IMR-90 (cell line): ENCODE measurements at regions not wholly inside any gene's neighbourhood (a gene's known extent, or its start where the extent isn't known, plus 50 kb on each side); places are given as distances from the start of the nearest gene placed in this dataset.

Experiments
- ATAC-seq: fragments of 200-7000 bp; cut with Tn5 transposase; 2 replicates; pipeline ENCODE4 v1.9.1; 2020; ENCODE audit warnings: low read depth, mild to moderate bottlenecking, moderate library complexity
- BruUV-seq: library from RNA; stranded (reverse); fragments of 400-500 nt; replicated peaks from 2 replicates; lab custom pipeline; 2021; lab: Mats Ljungman, UMichigan
- CTCF ChIA-PET: fragments of 300-600 bp; formaldehyde crosslinking; extraction: SDS; loops from one replicate; lab custom pipeline; 2021; ENCODE audit warnings: antibody characterized with exemption; lab: Yijun Ruan, JAX
- POLR2A ChIA-PET: fragments of 300-600 bp; sonication (Branson Sonifier 250); formaldehyde crosslinking; loops from one replicate; lab custom pipeline; 2022; ENCODE audit warnings: antibody characterized with exemption; ENCODE audit not compliant: unreplicated experiment; lab: Charles Lee
- DNase-seq: peaks from one replicate; pipeline ENCODE4 v3.0.0; 2013
- H2AFZ ChIP-seq: replicated peaks from 2 replicates; pipeline ENCODE3; 2013; ENCODE audit warnings: low read length, mild to moderate bottlenecking; ENCODE audit not compliant: poor library complexity
- H2AK5ac ChIP-seq: 2 replicates; pipeline ENCODE4 v1.6.1; 2013; ENCODE audit warnings: low read depth, low read length, inconsistent platforms
- H2AK9ac ChIP-seq: replicated peaks from 2 replicates; pipeline ENCODE3; 2013; ENCODE audit warnings: mild to moderate bottlenecking, low read depth, low read length, moderate library complexity; ENCODE audit not compliant: poor library complexity
- H2BK120ac ChIP-seq: 2 replicates; pipeline ENCODE4 v1.6.1; 2013; ENCODE audit warnings: low read depth, low read length, inconsistent platforms
- H2BK15ac ChIP-seq: 3 replicates; pipeline ENCODE4 v1.6.1; 2013; ENCODE audit warnings: low read depth, low read length, inconsistent platforms
- H2BK20ac ChIP-seq: 2 replicates; pipeline ENCODE4 v1.6.1; 2013; ENCODE audit warnings: low read depth, mild to moderate bottlenecking, inconsistent platforms, low read length, moderate library complexity
- H2BK5ac ChIP-seq: 2 replicates; pipeline ENCODE4 v1.6.1; 2013; ENCODE audit warnings: mild to moderate bottlenecking, low read depth, low read length, inconsistent platforms; ENCODE audit not compliant: poor library complexity, severe bottlenecking
- H3K14ac ChIP-seq: replicated peaks from 2 replicates; pipeline ENCODE4 v1.6.1; 2013; ENCODE audit warnings: low read depth, low read length, inconsistent platforms
- H3K18ac ChIP-seq: 2 replicates; pipeline ENCODE4 v1.6.1; 2013; ENCODE audit warnings: low read depth, low read length, control low read depth
- H3K23ac ChIP-seq: 2 replicates; pipeline ENCODE4 v1.6.1; 2013; ENCODE audit warnings: low read depth, low read length, inconsistent platforms
- H3K27ac ChIP-seq: 2 replicates; pipeline ENCODE4 v1.5.1; 2013; ENCODE audit warnings: mild to moderate bottlenecking, control low read depth, low read length; ENCODE audit not compliant: insufficient read depth
- H3K27me3 ChIP-seq: 2 replicates; pipeline ENCODE4 v1.6.1; 2013; ENCODE audit warnings: low read length; ENCODE audit not compliant: control insufficient read depth, insufficient read depth
- H3K36me3 ChIP-seq: 2 replicates; pipeline ENCODE4 v1.6.1; 2013; ENCODE audit warnings: low read length, mixed read lengths; ENCODE audit not compliant: control insufficient read depth, insufficient read depth
- H3K4ac ChIP-seq: 2 replicates; pipeline ENCODE4 v1.6.1; 2013; ENCODE audit warnings: low read depth, low read length, inconsistent platforms
- H3K4me1 ChIP-seq: 2 replicates; pipeline ENCODE4 v1.6.1; 2013; ENCODE audit warnings: low read length, mixed read lengths; ENCODE audit not compliant: control insufficient read depth, insufficient read depth
- H3K4me2 ChIP-seq: 2 replicates; pipeline ENCODE4 v1.6.1; 2013; ENCODE audit warnings: low read depth, mild to moderate bottlenecking, control low read depth, low read length, moderate library complexity
- H3K4me3 ChIP-seq: 2 replicates; pipeline ENCODE4 v1.5.1; 2013; ENCODE audit warnings: low read depth, mild to moderate bottlenecking, control low read depth, low read length, moderate library complexity; ENCODE audit not compliant: insufficient read depth
- H3K56ac ChIP-seq: 2 replicates; pipeline ENCODE4 v1.6.1; 2013; ENCODE audit warnings: low read length, inconsistent platforms; ENCODE audit not compliant: insufficient read depth; ENCODE audit errors: extremely low read depth
- H3K79me1 ChIP-seq, 2 experiments: 2 replicates each; pipeline ENCODE4 v1.6.1; 2013; ENCODE audit warnings: low read length in 2 of 2, inconsistent platforms in 1 of 2, low read depth in 1 of 2
- H3K9ac ChIP-seq: 2 replicates; pipeline ENCODE4 v1.6.1; 2013; ENCODE audit warnings: low read depth, low read length, control low read depth
- H3K9me1 ChIP-seq: 2 replicates; pipeline ENCODE4 v1.6.1; 2013; ENCODE audit warnings: low read length, inconsistent platforms; ENCODE audit not compliant: insufficient read depth
- H3K9me3 ChIP-seq: 2 replicates; pipeline ENCODE4 v1.6.1; 2013; ENCODE audit warnings: low read length; ENCODE audit not compliant: control insufficient read depth, insufficient read depth
- H4K20me1 ChIP-seq: 2 replicates; pipeline ENCODE4 v1.6.1; 2013; ENCODE audit warnings: low read length, inconsistent platforms; ENCODE audit not compliant: insufficient read depth
- H4K5ac ChIP-seq: 2 replicates; pipeline ENCODE4 v1.6.1; 2013; ENCODE audit warnings: mild to moderate bottlenecking, low read depth, low read length, control low read depth
- H4K8ac ChIP-seq, 2 experiments: 2 replicates each; pipeline ENCODE4 v1.6.1; 2013; ENCODE audit warnings: low read depth in 2 of 2, low read length in 2 of 2, control low read depth in 1 of 2, inconsistent platforms in 1 of 2
- H4K91ac ChIP-seq: 2 replicates; pipeline ENCODE4 v1.6.1; 2013; ENCODE audit warnings: low read depth, low read length, inconsistent platforms; ENCODE audit not compliant: insufficient read depth
- BHLHE40 ChIP-seq: fragments of 150-350 bp; IDR thresholded peaks from 2 replicates; pipeline ENCODE4 v1.6.1; 2016; ENCODE audit warnings: mild to moderate bottlenecking, low read depth, low read length
- CEBPB ChIP-seq: IDR thresholded peaks from 2 replicates; pipeline ENCODE4 v1.6.1; 2012; ENCODE audit warnings: low read depth, low read length, improper control_type of control experiment
- WGBS, 2 experiments: methylation state at CpG; one replicate each; pipeline versions ENCODE4 v1.1.5 to v1.1.7; 2013; ENCODE audit warnings: missing lambda C conversion rate in 2 of 2; ENCODE audit not compliant: insufficient read length in 1 of 2; ENCODE audit errors: extremely low coverage in 2 of 2; 5-methylcytosine and 5-hydroxymethylcytosine counted together
- dilution Hi-C: fragments of 300-500 bp; cut with HindIII; formaldehyde crosslinking; loops from one replicate; pipeline ENCODE4 v1.14.3; 2018; ENCODE audit warnings: low sequenced_read_pairs; ENCODE audit not compliant: unreplicated experiment
- in situ Hi-C: fragments of 300-500 bp; cut with MboI; formaldehyde crosslinking; loops from 3 replicates; pipeline ENCODE4 v1.14.3; 2019; ENCODE audit warnings: low sequenced_read_pairs, inconsistent platforms, mixed read lengths
- intact Hi-C: fragments of 100-400 bp; cut with micrococcal nuclease; formaldehyde crosslinking; loops from 2 replicates; pipeline ENCODE4 v1.10.0; 2022

DNA sequence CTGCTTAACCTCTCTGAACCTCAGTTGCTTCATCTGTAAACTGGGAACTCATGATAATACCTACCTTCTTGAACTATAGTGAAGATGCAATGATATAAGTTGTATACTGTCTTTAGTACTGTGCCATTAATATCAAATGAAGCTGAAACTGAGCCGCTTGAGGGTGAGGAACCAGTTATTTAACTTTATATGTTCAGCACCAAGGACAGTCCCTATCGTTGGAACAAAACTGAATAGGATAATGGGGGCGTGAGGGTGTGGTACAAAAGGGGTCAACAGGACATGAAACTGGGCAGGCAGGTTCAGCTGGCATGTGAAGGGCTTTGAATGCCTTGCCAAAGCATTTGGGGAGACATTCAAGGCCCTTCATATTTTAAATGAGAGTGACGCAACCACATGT lies 112.6 kb downstream of the C11orf91 start:
- 90% methylated on average over 2 of the region's 4 CpGs; no CpG with 5 or more reads in 1 of the 2 experiments for WGBS, 2 experiments
- ATAC-seq (no peak), DNase-seq (no peak)
- TF ChIP-seq CEBPB (0 out of 2 replicates have a peak, but pooled peaks have one; percentile 23), BHLHE40 (no peak)
- ChIA-PET POLR2A (no interaction called here), CTCF (no interaction called here)
- H3K9ac ChIP-seq = no peak overlapping the region
- H2BK120ac ChIP-seq = no peak overlapping the region
- H3K18ac ChIP-seq = no peak overlapping the region
- no peak overlapping the region for H3K23ac ChIP-seq
- no peak overlapping the region for H2BK5ac ChIP-seq
- no peak overlapping the region for H4K5ac ChIP-seq
- no peak overlapping the region for H3K4me2 ChIP-seq
- H3K4me3 ChIP-seq = no peak overlapping the region
- no peak overlapping the region for H4K8ac ChIP-seq
- no peak overlapping the region for H2AK5ac ChIP-seq
- H3K14ac ChIP-seq = no peak overlapping the region
- no peak overlapping the region for H3K27ac ChIP-seq
- H3K4me1 ChIP-seq = no peaks in the 10 kb centered on the region
- H3K36me3 ChIP-seq = no peaks in the 10 kb centered on the region; the same call in 1 of the 2 replicates
- no TSS peak for BruUV-seq
- H3K9me3 ChIP-seq = no peaks in the 10 kb centered on the region
- H2BK20ac ChIP-seq = no peak overlapping the region
- H3K27me3 ChIP-seq = no peaks in the 10 kb centered on the region
- H3K56ac ChIP-seq = no peak overlapping the region
- H3K9me1 ChIP-seq = no peaks in the 10 kb centered on the region
- H3K79me1 ChIP-seq = no peaks in the 10 kb centered on the region
- no peak overlapping the region for H4K91ac ChIP-seq
- H2AK9ac ChIP-seq = no peak overlapping the region
- no peak overlapping the region for H2AFZ ChIP-seq
- in situ Hi-C loops (no loop called here), intact Hi-C loops (no loop called here), dilution Hi-C loops (no loop called here)
- H3K4ac ChIP-seq = no peak overlapping the region
- H2BK15ac ChIP-seq = no peak overlapping the region
- H4K20me1 ChIP-seq = no peaks in the 10 kb centered on the region
